Stomach (tissue), 8 donors: ENCODE measurements at regions not wholly inside any gene's neighbourhood (a gene's known extent, or its start where the extent isn't known, plus 50 kb on each side); places are given as distances from the start of the nearest gene placed in this dataset.

Source experiments
- DNase-seq, 2 donors: peaks; one replicate each; pipeline versions ENCODE4 v3.0.0 to v3.0.0-alpha.2; 2013 to 2019
- H3K27ac ChIP-seq, 5 donors: fragments of 200-600 bp in 4 of 5; sonication (generic) in 4 of 5; one replicate each; pipeline ENCODE4 v1.5.1; 2013 to 2019; ENCODE audit warnings: mild to moderate bottlenecking in 1 of 5, moderate library complexity in 1 of 5
- H3K27me3 ChIP-seq, 3 donors: fragments of 200-600 bp; sonication (generic); one replicate each; pipeline ENCODE4 v1.5.1; 2017 to 2019; ENCODE audit warnings: mixed run types in 1 of 3
- H3K36me3 ChIP-seq, 4 donors: fragments of 200-600 bp; sonication (generic); 1 replicate in 3 of 4; 2 replicates in 1 of 4; pipeline ENCODE4 v1.5.1; 2016 to 2019
- H3K4me1 ChIP-seq, 4 donors: fragments of 200-600 bp; sonication (generic); one replicate each; pipeline ENCODE4 v1.5.1; 2016 to 2019
- H3K4me3 ChIP-seq, 4 donors: fragments of 200-600 bp; sonication (generic) in 3 of 4; one replicate each; pipeline ENCODE4 v1.5.1; 2016 to 2019; ENCODE audit warnings: mild to moderate bottlenecking in 1 of 4
- H3K9me3 ChIP-seq, 4 donors: fragments of 200-600 bp; sonication (generic); one replicate each; pipeline ENCODE4 v1.5.1; 2016 to 2019
- EP300 ChIP-seq: sonication (generic); formaldehyde crosslinking; IDR thresholded peaks from one replicate; pipeline ENCODE4 v1.6.1; 2017; ENCODE audit warnings: antibody characterized with exemption
- POLR2A ChIP-seq, 4 donors: fragments of 450-650 bp; IDR thresholded peaks; one replicate each; pipeline ENCODE4 v1.6.1; 2016; ENCODE audit warnings: antibody characterized with exemption in 4 of 4, control low read depth in 2 of 4, mild to moderate bottlenecking in 1 of 4, moderate library complexity in 1 of 4
- POLR2AphosphoS5 ChIP-seq, 3 donors: sonication (generic); formaldehyde crosslinking; IDR thresholded peaks; one replicate each; pipeline ENCODE4 v1.6.1; 2016; ENCODE audit warnings: antibody characterized with exemption in 3 of 3
- WGBS, 5 donors: extraction: QIAGEN DNeasy Blood & Tissue Kit in 3 of 5; methylation state at CpG; one replicate each; pipeline versions ENCODE4 v1.1.5 to v1.1.7; 2013 to 2018; 5-methylcytosine and 5-hydroxymethylcytosine counted together
- intact Hi-C: fragments of 100-400 bp; cut with DNase I; formaldehyde crosslinking; loops from one replicate; pipeline ENCODE4 v1.15.1; 2023; ENCODE audit warnings: low total_unique reads
- TF ChIP-seq, protein P1 (sequence below), 7 experiments: fragments of 450-650 bp in 4 of 7; fragments of 200-600 bp in 3 of 7; sonication (generic) in 3 of 7; IDR thresholded peaks; one replicate each; pipeline ENCODE4 v1.5.1; 2016 to 2019; ENCODE audit warnings: antibody characterized with exemption in 7 of 7, control low read depth in 2 of 7, mild to moderate bottlenecking in 1 of 7
- donor health status: healthy with polysubstance abuse.
- donor health status: Bipolar disorder and iron deficiency.
- donor health status: healthy.

DNA sequence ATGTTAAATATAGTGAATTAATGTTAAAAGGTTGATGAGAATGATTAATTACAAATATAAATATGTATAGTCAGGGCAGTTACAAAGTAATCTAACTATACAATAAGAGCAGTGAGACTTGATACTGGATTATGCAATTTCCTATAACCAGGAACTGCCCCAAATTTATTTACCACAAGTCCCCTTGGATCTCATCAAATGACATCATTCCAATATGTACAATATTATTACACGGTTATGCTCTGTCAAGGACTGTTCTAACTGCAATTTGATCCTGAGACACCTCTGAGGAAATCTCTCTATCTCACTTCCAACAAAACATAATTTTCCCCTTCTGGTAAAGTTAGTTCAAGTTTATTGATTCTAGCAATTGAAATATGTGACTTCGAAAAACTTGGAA, 917.6 kb downstream of the NCAM2 start:
- no peaks in the 10 kb centered on the region for H3K27me3 ChIP-seq
- H3K27ac ChIP-seq, result no peak overlapping the region
- 37 to 72% (median 56%) methylated on average over 2 of the region's 2 CpGs for WGBS, 5 donors
- intact Hi-C loops, result no loop called here
- H3K4me1 ChIP-seq, result no peaks in the 10 kb centered on the region
- H3K4me3 ChIP-seq, result no peak overlapping the region
- no peaks in the 10 kb centered on the region for H3K9me3 ChIP-seq
- H3K36me3 ChIP-seq, result no peaks in the 10 kb centered on the region
- TF ChIP-seq POLR2A (IDR thresholded peaks at IDR 0.05) (no peak), POLR2AphosphoS5 (IDR thresholded peaks at IDR 0.05) (no peak), EP300 (no peak)
- TF ChIP-seq, protein P1, sequence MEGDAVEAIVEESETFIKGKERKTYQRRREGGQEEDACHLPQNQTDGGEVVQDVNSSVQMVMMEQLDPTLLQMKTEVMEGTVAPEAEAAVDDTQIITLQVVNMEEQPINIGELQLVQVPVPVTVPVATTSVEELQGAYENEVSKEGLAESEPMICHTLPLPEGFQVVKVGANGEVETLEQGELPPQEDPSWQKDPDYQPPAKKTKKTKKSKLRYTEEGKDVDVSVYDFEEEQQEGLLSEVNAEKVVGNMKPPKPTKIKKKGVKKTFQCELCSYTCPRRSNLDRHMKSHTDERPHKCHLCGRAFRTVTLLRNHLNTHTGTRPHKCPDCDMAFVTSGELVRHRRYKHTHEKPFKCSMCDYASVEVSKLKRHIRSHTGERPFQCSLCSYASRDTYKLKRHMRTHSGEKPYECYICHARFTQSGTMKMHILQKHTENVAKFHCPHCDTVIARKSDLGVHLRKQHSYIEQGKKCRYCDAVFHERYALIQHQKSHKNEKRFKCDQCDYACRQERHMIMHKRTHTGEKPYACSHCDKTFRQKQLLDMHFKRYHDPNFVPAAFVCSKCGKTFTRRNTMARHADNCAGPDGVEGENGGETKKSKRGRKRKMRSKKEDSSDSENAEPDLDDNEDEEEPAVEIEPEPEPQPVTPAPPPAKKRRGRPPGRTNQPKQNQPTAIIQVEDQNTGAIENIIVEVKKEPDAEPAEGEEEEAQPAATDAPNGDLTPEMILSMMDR (IDR thresholded peaks at IDR 0.05), result no peak
- no peak for DNase-seq

- TF ChIP-seq, protein P1 (IDR thresholded peaks at IDR 0.05), result peak in 4 of 7 experiments; percentile 12 to 43 (median 29)
- no peak for TF ChIP-seq EP300
- no peak overlapping the region for H3K27ac ChIP-seq
- H3K27me3 ChIP-seq, result no peaks in the 10 kb centered on the region
- intact Hi-C loops, result no loop called here
- H3K36me3 ChIP-seq, result no peaks in the 10 kb centered on the region
- no peaks in the 10 kb centered on the region for H3K9me3 ChIP-seq
- peak in 1 of 2 donors; percentile 41 for DNase-seq
- WGBS, 5 donors, result 37 to 47% (median 45%) methylated on average over 6 of the region's 6 CpGs
- no peak overlapping the region for H3K4me3 ChIP-seq
- H3K4me1 ChIP-seq, result no peaks in the 10 kb centered on the region
Observed at GRCh38 chr21:21921410-21922232, 923.4 kb downstream of the NCAM2 start.

- intact Hi-C loops, result no loop called here
- Histone ChIP-seq H3K27ac (no peak overlapping the region), H3K4me3 (no peak overlapping the region), H3K9me3 (no peaks in the 10 kb centered on the region), H3K4me1 (no peaks in the 10 kb centered on the region), H3K36me3 (no peaks in the 10 kb centered on the region), H3K27me3 (no peaks in the 10 kb centered on the region)
- 21 to 39% (median 30%) methylated on average over 1 of the region's 1 CpG for WGBS, 5 donors
- no peak for DNase-seq
- TF ChIP-seq, protein P1 (IDR thresholded peaks at IDR 0.05), result no peak
- TF ChIP-seq EP300 (no peak), POLR2AphosphoS5 (IDR thresholded peaks at IDR 0.05) (no peak), POLR2A (IDR thresholded peaks at IDR 0.05) (no peak)
Observed at GRCh38 chr21:21929226-21929625, 931.0 kb downstream of the NCAM2 start.

DNA sequence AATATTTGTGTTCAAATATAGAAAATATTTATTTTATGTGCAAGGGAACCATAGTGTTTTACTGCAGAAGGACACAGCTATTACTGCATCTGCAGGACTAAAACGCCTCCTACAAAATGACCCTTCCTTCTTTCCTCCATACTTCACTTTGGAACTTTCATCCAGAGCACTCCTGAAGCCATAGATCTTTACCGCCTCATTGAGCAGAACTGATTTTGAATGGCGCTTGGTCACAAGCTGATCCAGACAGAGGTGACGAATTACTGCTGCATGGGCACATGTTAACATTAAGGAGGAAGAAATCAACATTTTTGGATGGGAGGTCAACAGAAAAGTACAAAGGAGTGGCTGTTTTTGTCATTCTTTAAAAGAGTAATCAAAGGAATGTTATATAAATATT, 931.6 kb downstream of the NCAM2 start:
- no peaks in the 10 kb centered on the region for H3K27me3 ChIP-seq
- TF ChIP-seq POLR2A (IDR thresholded peaks at IDR 0.05) (no peak), EP300 (no peak), POLR2AphosphoS5 (IDR thresholded peaks at IDR 0.05) (no peak)
- no peak overlapping the region for H3K27ac ChIP-seq
- H3K36me3 ChIP-seq, result no peaks in the 10 kb centered on the region
- no peak for DNase-seq
- H3K4me3 ChIP-seq, result no peak overlapping the region
- H3K9me3 ChIP-seq, result no peaks in the 10 kb centered on the region
- intact Hi-C loops, result no loop called here
- 68 to 82% (median 76%) methylated on average over 4 of the region's 4 CpGs for WGBS, 5 donors
- no peaks in the 10 kb centered on the region for H3K4me1 ChIP-seq

- peak in 1 of 2 donors; percentile 2 for DNase-seq
- Histone ChIP-seq H3K4me1 (no peaks in the 10 kb centered on the region), H3K9me3 (no peaks in the 10 kb centered on the region), H3K27ac (no peak overlapping the region), H3K4me3 (no peak overlapping the region), H3K27me3 (no peaks in the 10 kb centered on the region), H3K36me3 (no peaks in the 10 kb centered on the region)
- intact Hi-C loops, result no loop called here
- TF ChIP-seq EP300, result no peak
- TF ChIP-seq, protein P1 (IDR thresholded peaks at IDR 0.05), result no peak
- TF ChIP-seq POLR2AphosphoS5 (IDR thresholded peaks at IDR 0.05), result no peak
- TF ChIP-seq POLR2A (IDR thresholded peaks at IDR 0.05), result no peak
- 67 to 86% (median 72%) methylated on average over 3 of the region's 3 CpGs for WGBS, 5 donors
Observed at GRCh38 chr21:21952566-21952965, 954.4 kb downstream of the NCAM2 start.
